DND-41 (cell line): ENCODE measurements at regions not wholly inside any gene's neighbourhood (a gene's known extent, or its start where the extent isn't known, plus 50 kb on each side); places are given as distances from the start of the nearest gene placed in this dataset.
"Not testable (repeated sequence)": the region's sequence is repeated elsewhere in the genome, so short reads cannot be mapped to it uniquely, and the experiment has no call there.

Source experiments
- ATAC-seq: fragments of 200-7000 bp; cut with Tn5 transposase; 3 replicates; pipeline ENCODE4 v1.9.1; 2021; ENCODE audit warnings: low read depth; ENCODE audit not compliant: insufficient read depth
- DNase-seq: peaks from one replicate; pipeline ENCODE4 v3.0.0-alpha.2; 2020
- H2AFZ ChIP-seq: 2 replicates; pipeline ENCODE4 v1.6.0; 2012; ENCODE audit warnings: low read depth, low read length
- H3K27ac ChIP-seq: 2 replicates; pipeline ENCODE4 v1.5.1; 2012; ENCODE audit warnings: low read length, inconsistent platforms
- H3K27me3 ChIP-seq: fragments of 200-600 bp; sonication (generic); 2 replicates; pipeline ENCODE4 v1.6.0; 2012; ENCODE audit warnings: low read length, mild to moderate bottlenecking, inconsistent platforms; ENCODE audit not compliant: insufficient read depth, poor library complexity
- H3K36me3 ChIP-seq: 2 replicates; pipeline ENCODE4 v1.5.1; 2012; ENCODE audit warnings: low read length, inconsistent platforms; ENCODE audit not compliant: insufficient read depth
- H3K4me1 ChIP-seq: 2 replicates; pipeline ENCODE4 v1.5.1; 2012; ENCODE audit warnings: mild to moderate bottlenecking, low read length; ENCODE audit not compliant: insufficient read depth
- H3K4me2 ChIP-seq: 2 replicates; pipeline ENCODE4 v1.6.0; 2012; ENCODE audit warnings: mild to moderate bottlenecking, moderate library complexity, low read length, inconsistent platforms; ENCODE audit not compliant: insufficient read depth
- H3K4me3 ChIP-seq, 2 experiments: fragments of 200-600 bp in 1 of 2; shearing (Covaris generic) in 1 of 2; 2 replicates each; pipeline ENCODE4 v1.5.1; 2012 to 2016; ENCODE audit warnings: inconsistent platforms in 2 of 2, low read length in 2 of 2, mild to moderate bottlenecking in 2 of 2, low read depth in 1 of 2, moderate library complexity in 1 of 2
- H3K79me2 ChIP-seq: 2 replicates; pipeline ENCODE4 v1.6.0; 2012; ENCODE audit warnings: low read length, inconsistent platforms; ENCODE audit not compliant: insufficient read depth
- H3K9ac ChIP-seq: 2 replicates; pipeline ENCODE4 v1.6.0; 2012; ENCODE audit warnings: low read depth, mild to moderate bottlenecking, inconsistent platforms, low read length, moderate library complexity
- H3K9me3 ChIP-seq: 2 replicates; pipeline ENCODE4 v1.5.1; 2012; ENCODE audit warnings: low read length, moderate library complexity, mild to moderate bottlenecking, inconsistent platforms; ENCODE audit not compliant: insufficient read depth, severe bottlenecking
- H4K20me1 ChIP-seq: 2 replicates; pipeline ENCODE4 v1.6.0; 2012; ENCODE audit warnings: low read length; ENCODE audit not compliant: insufficient read depth
- EZH2 ChIP-seq: IDR thresholded peaks from 3 replicates; pipeline ENCODE4 v1.6.1; 2012; ENCODE audit warnings: borderline replicate concordance, low read depth, mild to moderate bottlenecking, moderate library complexity, low read length, inconsistent platforms; ENCODE audit not compliant: severe bottlenecking
- TF ChIP-seq, protein P1 (sequence below): IDR thresholded peaks from 2 replicates; pipeline ENCODE4 v1.5.1; 2012; ENCODE audit warnings: borderline replicate concordance, low read length, moderate library complexity, mild to moderate bottlenecking; ENCODE audit not compliant: poor library complexity, severe bottlenecking; ENCODE audit errors: extremely low read depth

DNA sequence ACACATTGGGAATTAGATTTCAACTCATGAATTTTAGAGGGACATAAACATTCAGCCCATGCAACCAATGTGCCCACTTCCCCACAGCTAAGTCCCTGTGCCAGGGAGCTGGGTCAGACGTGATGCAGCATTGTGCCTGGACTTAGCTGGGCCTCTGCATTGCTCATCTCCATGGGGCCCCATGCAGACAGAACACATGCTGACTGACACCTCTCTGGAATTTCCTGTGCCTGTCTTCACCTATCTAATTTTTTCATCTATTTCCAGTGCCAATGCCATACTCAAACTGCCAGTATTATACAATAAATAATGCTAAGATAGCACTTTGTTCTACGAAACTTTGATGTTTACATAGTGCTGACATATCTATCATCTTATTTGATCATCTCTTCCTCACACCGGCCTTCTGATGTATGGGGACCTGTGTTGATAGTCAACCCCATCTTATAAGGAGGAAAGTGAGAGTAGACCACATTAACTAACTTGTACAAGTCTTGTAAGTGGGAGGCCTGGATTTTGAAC lies 92.2 kb downstream of the CDC42EP3 start:
- no peak overlapping the region for H3K4me3 ChIP-seq
- no peak overlapping the region for H3K27ac ChIP-seq
- DNase-seq (no peak), ATAC-seq (no peak)
- H3K9me3 ChIP-seq = no peaks in the 10 kb centered on the region
- H3K79me2 ChIP-seq = no peaks in the 10 kb centered on the region
- H3K4me1 ChIP-seq = no peaks in the 10 kb centered on the region
- H4K20me1 ChIP-seq = no peaks in the 10 kb centered on the region
- no peak overlapping the region for H2AFZ ChIP-seq
- TF ChIP-seq, protein P1, sequence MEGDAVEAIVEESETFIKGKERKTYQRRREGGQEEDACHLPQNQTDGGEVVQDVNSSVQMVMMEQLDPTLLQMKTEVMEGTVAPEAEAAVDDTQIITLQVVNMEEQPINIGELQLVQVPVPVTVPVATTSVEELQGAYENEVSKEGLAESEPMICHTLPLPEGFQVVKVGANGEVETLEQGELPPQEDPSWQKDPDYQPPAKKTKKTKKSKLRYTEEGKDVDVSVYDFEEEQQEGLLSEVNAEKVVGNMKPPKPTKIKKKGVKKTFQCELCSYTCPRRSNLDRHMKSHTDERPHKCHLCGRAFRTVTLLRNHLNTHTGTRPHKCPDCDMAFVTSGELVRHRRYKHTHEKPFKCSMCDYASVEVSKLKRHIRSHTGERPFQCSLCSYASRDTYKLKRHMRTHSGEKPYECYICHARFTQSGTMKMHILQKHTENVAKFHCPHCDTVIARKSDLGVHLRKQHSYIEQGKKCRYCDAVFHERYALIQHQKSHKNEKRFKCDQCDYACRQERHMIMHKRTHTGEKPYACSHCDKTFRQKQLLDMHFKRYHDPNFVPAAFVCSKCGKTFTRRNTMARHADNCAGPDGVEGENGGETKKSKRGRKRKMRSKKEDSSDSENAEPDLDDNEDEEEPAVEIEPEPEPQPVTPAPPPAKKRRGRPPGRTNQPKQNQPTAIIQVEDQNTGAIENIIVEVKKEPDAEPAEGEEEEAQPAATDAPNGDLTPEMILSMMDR = no peak
- TF ChIP-seq EZH2 = no peak
- H3K36me3 ChIP-seq = no peaks in the 10 kb centered on the region
- peaks cover 11% of the 10 kb centered on the region for H3K27me3 ChIP-seq
- H3K4me2 ChIP-seq = no peak overlapping the region
- H3K9ac ChIP-seq = no peak overlapping the region

DNA sequence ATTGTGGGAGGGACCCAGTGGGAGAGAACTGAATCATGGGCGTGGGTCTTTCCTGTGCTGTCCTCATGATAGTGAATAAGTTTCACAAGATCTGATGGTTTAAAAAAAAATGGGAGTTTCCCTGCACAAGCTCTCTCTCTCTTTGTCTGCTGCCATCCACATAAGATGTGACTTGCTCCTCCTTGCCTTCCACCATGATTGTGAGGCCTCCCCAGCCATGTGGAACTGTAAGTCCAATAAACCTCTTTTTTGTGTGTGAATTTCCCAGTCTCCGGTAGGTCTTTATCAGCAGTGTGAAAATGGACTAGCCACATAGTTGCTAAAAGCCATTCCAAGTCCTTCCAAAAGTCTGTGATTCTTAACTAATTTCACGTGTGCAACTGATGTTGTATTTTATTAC lies 91.5 kb downstream of the CDC42EP3 start:
- peaks cover 15% of the 10 kb centered on the region for H3K27me3 ChIP-seq
- H3K4me3 ChIP-seq, H3K36me3 ChIP-seq, H3K9ac ChIP-seq, ATAC-seq, H3K4me2 ChIP-seq, DNase-seq, H3K9me3 ChIP-seq, H3K79me2 ChIP-seq, H3K27ac ChIP-seq, H4K20me1 ChIP-seq, H2AFZ ChIP-seq, H3K4me1 ChIP-seq: not testable (repeated sequence)

DNA sequence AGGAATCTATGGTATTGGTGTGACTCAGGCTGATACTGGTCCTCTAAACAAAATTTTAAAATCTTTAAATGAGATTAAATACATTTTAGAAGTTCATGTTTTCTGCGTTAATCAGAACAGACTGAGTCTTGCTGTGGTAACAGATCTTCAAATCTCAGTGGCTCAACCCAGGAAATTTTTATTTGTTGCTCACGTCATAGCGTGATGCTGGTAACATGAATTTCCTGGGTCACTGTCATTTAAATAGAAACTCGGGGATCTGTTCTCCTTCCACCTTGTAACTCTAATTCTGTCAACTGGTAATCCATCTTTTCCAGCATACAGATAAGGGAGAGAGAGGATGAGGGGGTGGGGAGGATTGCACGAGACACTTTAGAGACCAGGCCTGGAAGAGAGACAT lies 90.0 kb downstream of the CDC42EP3 start:
- Histone ChIP-seq H3K4me2 (no peak overlapping the region), H3K9me3 (no peaks in the 10 kb centered on the region), H2AFZ (no peak overlapping the region), H3K79me2 (no peaks in the 10 kb centered on the region), H3K4me1 (no peaks in the 10 kb centered on the region), H3K9ac (no peak overlapping the region), H3K27ac (no peak overlapping the region), H3K4me3 (no peak overlapping the region), H4K20me1 (no peaks in the 10 kb centered on the region), H3K27me3 (peaks cover 15% of the 10 kb centered on the region), H3K36me3 (no peaks in the 10 kb centered on the region)
- DNase-seq = no peak
- TF ChIP-seq EZH2 = no peak
- TF ChIP-seq, protein P1 = no peak
- no peak for ATAC-seq

DNA sequence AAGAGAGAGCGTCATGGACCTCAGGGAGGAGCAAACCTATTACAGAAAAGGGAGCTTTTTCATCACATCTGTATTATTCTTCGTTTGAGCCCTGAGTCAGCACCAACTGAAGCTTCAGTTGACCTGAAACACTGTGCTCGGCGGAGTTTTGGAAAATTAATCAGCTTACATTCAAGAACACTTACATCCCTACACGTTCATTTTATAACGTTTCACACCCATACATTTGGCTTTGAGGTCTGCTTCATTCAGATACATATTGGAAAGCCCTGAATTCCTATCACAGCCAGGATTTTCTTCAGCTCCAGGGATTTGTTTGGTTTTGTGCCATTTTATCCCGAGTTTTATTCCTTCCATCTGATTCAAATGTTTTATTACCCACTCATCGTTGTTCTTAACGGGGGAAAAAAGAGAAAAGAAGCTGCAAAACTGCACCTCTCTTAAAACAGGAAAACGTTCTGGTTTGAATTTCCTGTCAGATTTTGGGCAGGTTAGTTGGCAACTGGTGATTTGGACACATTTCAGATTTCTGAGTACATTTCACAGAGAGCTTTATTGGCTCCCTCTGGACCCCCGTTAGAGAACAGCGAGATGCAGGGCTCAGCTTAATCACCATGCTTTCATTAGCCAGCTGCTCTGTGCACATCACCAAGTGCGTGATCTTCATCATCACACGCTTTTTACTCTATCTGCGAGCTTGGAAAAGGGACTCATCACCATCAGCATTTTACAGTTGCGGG lies 88.8 kb downstream of the CDC42EP3 start:
- H3K36me3 ChIP-seq = no peaks in the 10 kb centered on the region
- H3K27me3 ChIP-seq = peaks cover 12% of the 10 kb centered on the region
- H4K20me1 ChIP-seq = no peaks in the 10 kb centered on the region
- no peak overlapping the region for H3K4me2 ChIP-seq
- no peak for TF ChIP-seq EZH2
- TF ChIP-seq, protein P1 = no peak
- ATAC-seq = no peak
- H2AFZ ChIP-seq = no peak overlapping the region
- H3K4me1 ChIP-seq = no peaks in the 10 kb centered on the region
- no peaks in the 10 kb centered on the region for H3K9me3 ChIP-seq
- no peak overlapping the region for H3K27ac ChIP-seq
- H3K79me2 ChIP-seq = no peaks in the 10 kb centered on the region
- no peak for DNase-seq
- no peak overlapping the region for H3K9ac ChIP-seq
- no peak overlapping the region for H3K4me3 ChIP-seq
